Esophagus (tissue), 2 donors: ENCODE measurements at regions not wholly inside any gene's neighbourhood (a gene's known extent, or its start where the extent isn't known, plus 50 kb on each side); places are given as distances from the start of the nearest gene placed in this dataset.

Experiments used
- H3K27ac ChIP-seq, 2 donors: one replicate each; pipeline ENCODE4 v1.5.1; 2013; ENCODE audit warnings: low read depth in 2 of 2, mild to moderate bottlenecking in 2 of 2, inconsistent platforms in 1 of 2, low read length in 1 of 2, moderate library complexity in 1 of 2
- H3K27me3 ChIP-seq, 2 donors: one replicate each; pipeline ENCODE4 v1.6.1; 2013; ENCODE audit warnings: low read length in 2 of 2, control low read depth in 1 of 2, mild to moderate bottlenecking in 1 of 2; ENCODE audit not compliant: insufficient read depth in 2 of 2, control insufficient read depth in 1 of 2
- H3K36me3 ChIP-seq, 2 donors: one replicate each; pipeline ENCODE4 v1.6.1; 2013; ENCODE audit warnings: low read length in 1 of 2; ENCODE audit not compliant: control insufficient read depth in 2 of 2, insufficient read depth in 2 of 2
- H3K4me1 ChIP-seq, 2 donors: one replicate each; pipeline ENCODE4 v1.6.1; 2013; ENCODE audit warnings: low read length in 1 of 2; ENCODE audit not compliant: control insufficient read depth in 2 of 2, insufficient read depth in 2 of 2
- H3K4me3 ChIP-seq, 2 donors: one replicate each; pipeline ENCODE4 v1.5.1; 2013; ENCODE audit warnings: low read length in 2 of 2, mild to moderate bottlenecking in 2 of 2, low read depth in 1 of 2, moderate library complexity in 1 of 2
- H3K9me3 ChIP-seq, 2 donors: one replicate each; pipeline ENCODE4 v1.6.1; 2013; ENCODE audit warnings: mild to moderate bottlenecking in 2 of 2, low read depth in 1 of 2, low read length in 1 of 2, moderate library complexity in 1 of 2; ENCODE audit not compliant: control insufficient read depth in 2 of 2, insufficient read depth in 1 of 2
- WGBS, 2 donors: extraction: QIAGEN DNeasy Blood & Tissue Kit; methylation state at CpG; one replicate each; pipeline ENCODE4 v1.1.7; 2013; 5-methylcytosine and 5-hydroxymethylcytosine counted together
- donor health status: healthy with polysubstance abuse.
- donor health status: Bipolar disorder and iron deficiency.

DNA sequence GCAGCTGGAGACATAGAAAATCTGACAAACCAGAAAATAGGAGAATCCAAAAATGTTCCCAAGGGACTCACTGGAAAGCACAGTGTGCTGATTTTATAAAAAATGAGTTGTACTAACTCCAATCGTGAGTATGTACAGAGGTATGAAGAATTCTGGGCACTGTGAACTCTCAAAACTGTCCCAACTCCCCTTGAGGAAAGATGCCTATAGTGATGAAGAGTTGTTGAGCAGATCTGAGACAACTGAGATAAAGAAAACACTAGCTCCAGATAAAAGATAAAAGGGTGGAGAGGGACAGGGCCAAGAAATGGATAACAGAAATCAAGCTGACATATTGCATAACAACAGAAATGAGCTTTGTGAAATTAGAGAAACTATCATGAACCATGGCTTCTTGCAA, 481.4 kb downstream of the MAFB start:
- no peak overlapping the region for H3K4me3 ChIP-seq
- no peaks in the 10 kb centered on the region for H3K9me3 ChIP-seq
- H3K27ac ChIP-seq, result no peak overlapping the region
- WGBS, 2 donors, result 63 to 67% methylated on average over 1 of the region's 1 CpG
- H3K4me1 ChIP-seq, result no peaks in the 10 kb centered on the region
- H3K27me3 ChIP-seq, result no peaks in the 10 kb centered on the region
- no peaks in the 10 kb centered on the region for H3K36me3 ChIP-seq

DNA sequence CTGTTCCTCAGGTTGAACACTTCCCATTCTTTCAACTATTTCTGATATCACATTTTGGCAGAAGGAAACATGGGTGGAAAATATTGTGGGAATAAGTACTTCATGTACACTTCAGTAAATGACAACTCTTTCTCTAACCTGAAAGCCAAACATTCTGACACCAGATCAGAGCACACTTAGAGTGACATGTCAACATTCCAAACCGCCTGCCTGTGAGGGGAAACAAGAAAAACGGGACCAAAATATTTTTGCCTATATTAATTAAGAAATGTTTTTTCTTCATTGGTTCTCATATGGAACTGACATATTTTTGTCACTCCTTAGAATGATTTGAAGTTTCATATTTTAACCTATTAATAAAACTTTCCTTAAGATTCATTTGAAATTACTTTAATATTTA, 483.1 kb downstream of the MAFB start:
- 51 to 55% methylated on average over 2 of the region's 2 CpGs for WGBS, 2 donors
- H3K4me3 ChIP-seq, result no peak overlapping the region
- no peaks in the 10 kb centered on the region for H3K27me3 ChIP-seq
- H3K9me3 ChIP-seq, result no peaks in the 10 kb centered on the region
- no peaks in the 10 kb centered on the region for H3K36me3 ChIP-seq
- no peak overlapping the region for H3K27ac ChIP-seq
- no peaks in the 10 kb centered on the region for H3K4me1 ChIP-seq

GRCh38 chr20:40203032-40203431, 486.0 kb downstream of the MAFB start:
- H3K27ac ChIP-seq, result no peak overlapping the region
- WGBS, 2 donors, result 73 to 76% methylated on average over 1 of the region's 1 CpG
- no peak overlapping the region for H3K4me3 ChIP-seq
- H3K27me3 ChIP-seq, result no peaks in the 10 kb centered on the region
- H3K9me3 ChIP-seq, result no peaks in the 10 kb centered on the region
- peaks cover 0 to under 1% of the 10 kb centered on the region in 2 donors for H3K4me1 ChIP-seq
- no peaks in the 10 kb centered on the region for H3K36me3 ChIP-seq

- Histone ChIP-seq H3K4me3 (no peak overlapping the region), H3K36me3 (no peaks in the 10 kb centered on the region), H3K27ac (no peak overlapping the region), H3K9me3 (no peaks in the 10 kb centered on the region), H3K27me3 (no peaks in the 10 kb centered on the region), H3K4me1 (peaks cover 0 to 2% of the 10 kb centered on the region in 2 donors)
- WGBS, 2 donors, result 46 to 52% methylated on average over 4 of the region's 4 CpGs
Measured at GRCh38 chr20:40197691-40198090, 491.3 kb downstream of the MAFB start.

DNA sequence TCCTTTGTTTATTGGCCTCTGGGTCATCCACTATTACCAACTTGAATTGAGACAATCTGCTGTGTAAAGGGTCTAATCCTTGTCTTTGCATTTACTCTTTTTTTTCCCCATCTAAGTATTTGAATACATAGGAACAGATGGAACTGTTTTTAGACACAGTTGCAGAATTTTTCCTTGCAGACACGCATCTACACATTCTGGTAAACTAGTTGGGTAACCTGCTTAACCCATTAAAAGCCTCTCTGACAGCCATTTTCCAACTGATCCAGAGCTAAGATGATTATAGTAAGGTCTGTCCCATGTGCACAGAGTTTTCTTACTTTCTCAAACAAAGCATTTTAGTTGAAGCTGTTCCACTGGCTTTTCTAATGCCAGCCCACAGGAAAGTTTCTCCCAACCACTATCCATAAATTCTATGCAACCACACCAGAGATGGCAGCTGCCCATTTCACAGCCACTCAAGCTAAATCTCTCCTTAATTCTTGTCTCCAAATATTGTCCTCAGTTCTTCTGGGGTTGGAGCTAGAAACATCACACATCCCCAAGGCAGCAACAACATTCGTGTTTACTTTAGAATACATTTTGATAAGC, 492.1 kb downstream of the MAFB start:
- Histone ChIP-seq H3K27ac (no peak overlapping the region), H3K27me3 (no peaks in the 10 kb centered on the region), H3K9me3 (no peaks in the 10 kb centered on the region), H3K4me1 (peaks cover 0 to 2% of the 10 kb centered on the region in 2 donors), H3K4me3 (no peak overlapping the region), H3K36me3 (no peaks in the 10 kb centered on the region)
- 31 to 32% methylated on average over 2 of the region's 2 CpGs for WGBS, 2 donors

DNA sequence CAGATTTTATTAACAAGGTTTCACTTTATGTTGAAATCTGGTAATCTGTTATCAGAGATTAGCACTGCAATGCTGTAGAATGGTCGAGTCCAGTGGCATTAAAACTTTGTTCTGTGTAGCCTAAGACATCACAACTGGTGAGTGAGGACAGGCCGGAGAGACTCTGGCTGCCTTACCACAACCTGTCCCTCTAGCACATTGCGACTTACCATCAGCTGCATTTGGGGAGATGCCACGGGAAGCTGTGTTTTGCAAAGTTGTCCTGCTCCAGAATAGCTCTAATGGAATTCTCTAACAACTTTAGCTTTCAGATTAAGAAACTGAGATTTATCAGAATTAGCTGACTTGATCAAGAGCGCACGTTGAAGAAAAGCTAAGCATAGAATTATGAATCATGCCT, 493.3 kb downstream of the MAFB start:
- no peak overlapping the region for H3K27ac ChIP-seq
- H3K36me3 ChIP-seq, result no peaks in the 10 kb centered on the region
- WGBS, 2 donors, result 82 to 83% methylated on average over 6 of the region's 6 CpGs
- H3K4me1 ChIP-seq, result peaks cover 0 to 2% of the 10 kb centered on the region in 2 donors
- no peak overlapping the region for H3K4me3 ChIP-seq
- no peaks in the 10 kb centered on the region for H3K27me3 ChIP-seq
- H3K9me3 ChIP-seq, result no peaks in the 10 kb centered on the region

DNA sequence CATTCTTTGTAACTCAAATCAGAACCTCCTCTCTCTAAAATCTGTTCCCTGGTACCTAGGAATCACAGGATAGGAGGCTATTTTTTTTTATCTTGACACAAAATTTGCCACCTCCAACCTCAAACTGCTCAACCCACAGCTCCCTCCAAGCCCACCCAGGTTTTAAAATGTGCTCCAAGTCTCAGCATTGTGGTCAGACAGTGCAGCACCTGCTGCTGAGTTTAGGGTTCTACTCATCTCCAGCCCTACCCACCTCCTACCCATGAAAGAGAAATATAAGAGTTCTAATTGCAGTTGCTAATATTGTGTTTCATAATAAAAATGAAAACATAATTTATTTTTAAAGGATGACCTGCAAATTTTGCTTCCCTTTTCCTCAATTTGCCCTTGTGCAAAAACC, 496.5 kb downstream of the MAFB start:
- no peaks in the 10 kb centered on the region for H3K4me1 ChIP-seq
- H3K27ac ChIP-seq, result no peak overlapping the region
- H3K27me3 ChIP-seq, result no peaks in the 10 kb centered on the region
- H3K9me3 ChIP-seq, result no peaks in the 10 kb centered on the region
- H3K4me3 ChIP-seq, result no peak overlapping the region
- H3K36me3 ChIP-seq, result no peaks in the 10 kb centered on the region

DNA sequence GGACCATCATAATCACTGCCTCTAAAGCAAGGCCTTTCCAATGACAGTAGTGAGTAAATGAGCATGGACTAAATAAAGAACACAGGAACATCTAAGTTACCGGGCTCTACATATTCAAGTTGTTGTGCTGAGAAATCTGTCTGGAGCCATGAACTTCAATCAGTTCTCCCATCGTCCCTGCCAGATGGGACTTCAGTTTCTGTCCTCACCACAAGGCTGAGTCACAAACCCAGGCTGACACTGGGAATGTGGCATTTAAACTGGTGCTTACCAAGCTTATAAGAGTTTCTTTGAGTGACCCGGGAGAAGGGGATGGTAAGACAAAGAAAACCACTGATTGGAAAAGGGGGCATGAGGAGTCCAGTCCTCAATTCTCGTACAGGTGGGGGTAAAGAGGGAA, 497.0 kb downstream of the MAFB start:
- Histone ChIP-seq H3K4me1 (no peaks in the 10 kb centered on the region), H3K9me3 (no peaks in the 10 kb centered on the region), H3K36me3 (no peaks in the 10 kb centered on the region), H3K27me3 (no peaks in the 10 kb centered on the region), H3K27ac (no peak overlapping the region), H3K4me3 (no peak overlapping the region)
- WGBS, 2 donors, result 84 to 87% methylated on average over 4 of the region's 4 CpGs

DNA sequence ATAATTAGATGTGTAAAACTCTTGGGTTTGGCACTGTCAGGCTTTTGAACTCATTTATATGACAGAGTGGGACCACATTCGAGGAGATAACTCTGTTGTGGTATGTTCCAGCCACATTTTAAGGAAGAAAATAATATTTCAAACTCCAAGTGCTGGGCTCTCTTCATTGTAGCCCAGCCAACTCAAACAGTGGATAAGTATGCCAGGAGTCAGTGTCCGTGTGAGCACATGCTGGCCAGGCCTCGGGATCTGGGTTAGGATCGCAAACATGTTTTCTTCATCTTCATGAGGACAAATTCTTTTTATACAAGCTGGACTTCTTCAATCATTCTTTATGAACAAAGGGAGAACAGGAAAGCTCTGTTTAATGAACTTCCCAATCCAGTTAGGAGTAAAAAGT, 497.5 kb downstream of the MAFB start:
- H3K9me3 ChIP-seq, result no peaks in the 10 kb centered on the region
- no peak overlapping the region for H3K4me3 ChIP-seq
- 51 to 59% methylated on average over 4 of the region's 4 CpGs for WGBS, 2 donors
- no peaks in the 10 kb centered on the region for H3K4me1 ChIP-seq
- no peak overlapping the region for H3K27ac ChIP-seq
- H3K27me3 ChIP-seq, result no peaks in the 10 kb centered on the region
- H3K36me3 ChIP-seq, result no peaks in the 10 kb centered on the region

GRCh38 chr20:40189621-40190020, 499.4 kb downstream of the MAFB start:
- Histone ChIP-seq H3K4me1 (no peaks in the 10 kb centered on the region), H3K27ac (no peak overlapping the region), H3K27me3 (no peaks in the 10 kb centered on the region), H3K4me3 (no peak overlapping the region), H3K9me3 (no peaks in the 10 kb centered on the region), H3K36me3 (no peaks in the 10 kb centered on the region)
- WGBS, 2 donors, result 33 to 52% methylated on average over 2 of the region's 2 CpGs
